COLO668 (cell line): ENCODE measurements at regions not wholly inside any gene's neighbourhood (a gene's known extent, or its start where the extent isn't known, plus 50 kb on each side); places are given as distances from the start of the nearest gene placed in this dataset.
"Not testable (repeated sequence)": the region's sequence is repeated elsewhere in the genome, so short reads cannot be mapped to it uniquely, and the experiment has no call there.

Source experiments
- DNase-seq: peaks from one replicate; lab custom pipeline; 2025; ENCODE audit not compliant: unreplicated experiment; lab: John Stamatoyannopoulos, UW

GRCh38 chr3:144437989-144438388 is 466.4 kb downstream of the DIPK2A start:
- no peak for DNase-seq

DNA sequence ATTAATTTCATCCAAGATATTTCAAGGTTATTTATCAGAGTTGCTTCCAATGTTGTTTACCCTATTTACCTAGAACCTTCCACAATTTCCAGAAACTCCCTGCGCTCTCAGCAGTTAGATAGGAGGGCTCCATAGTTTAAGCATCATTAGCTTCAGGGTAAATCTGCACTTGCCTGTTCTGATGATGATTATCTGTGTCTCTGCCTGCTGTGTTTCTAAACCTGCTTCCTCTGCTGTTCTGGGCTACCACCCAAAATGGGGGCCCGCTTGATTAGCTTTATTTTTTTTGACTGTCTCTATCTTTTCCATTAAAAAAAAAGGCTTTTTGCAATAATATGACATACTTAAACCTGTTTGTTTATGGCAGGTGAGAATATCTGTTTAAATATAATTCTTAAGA is 472.4 kb downstream of the DIPK2A start:
- DNase-seq: no peak

DNA sequence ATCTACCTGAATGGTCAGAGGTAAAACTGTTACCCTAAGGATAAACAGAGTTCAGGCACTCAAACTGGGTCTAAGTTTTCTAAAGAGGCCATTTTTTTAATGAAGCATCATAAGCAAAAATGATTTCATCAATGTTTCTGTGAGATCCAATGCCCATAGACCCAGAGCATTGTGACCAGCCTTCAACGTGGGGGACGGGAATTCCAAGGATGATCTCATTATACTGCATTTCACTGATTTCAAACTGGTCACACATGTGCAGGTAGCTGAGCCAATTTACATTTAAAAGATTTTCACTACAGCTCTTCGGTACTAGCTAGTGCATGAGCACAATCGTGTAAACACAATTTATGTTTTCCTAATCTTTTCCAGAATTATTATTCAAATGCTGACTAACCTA is 472.9 kb downstream of the DIPK2A start:
- DNase-seq: no peak

- DNase-seq: no peak
Measured at GRCh38 chr3:144455841-144456440, 484.3 kb downstream of the DIPK2A start.

DNA sequence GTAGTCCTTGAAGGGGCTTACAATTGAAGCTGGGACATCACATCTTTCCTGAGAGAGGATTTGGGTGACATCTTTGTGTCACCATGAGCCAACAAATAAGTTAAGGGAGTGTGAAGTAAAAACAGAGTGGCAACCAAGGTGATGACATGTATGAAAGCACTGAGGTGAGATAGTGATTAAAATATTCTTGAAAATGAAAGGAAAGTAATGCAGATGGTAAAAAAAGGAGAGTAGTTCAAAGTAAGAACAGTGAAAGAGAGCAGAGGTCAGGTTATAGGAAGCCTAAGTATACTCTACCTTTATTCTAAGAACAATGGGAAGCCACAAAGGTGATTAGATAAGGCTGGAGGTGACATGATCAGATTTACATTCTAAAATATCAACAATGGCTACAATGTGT is 486.1 kb downstream of the DIPK2A start:
- no peak for DNase-seq

- DNase-seq: no peak
Measured at GRCh38 chr3:144458283-144458682, 486.7 kb downstream of the DIPK2A start.

GRCh38 chr3:144462337-144462736 is 490.7 kb downstream of the DIPK2A start:
- DNase-seq: no peak

GRCh38 chr3:144463911-144464310 is 492.3 kb downstream of the DIPK2A start:
- no peak for DNase-seq

GRCh38 chr3:144466114-144466513 is 494.5 kb downstream of the DIPK2A start:
- no peak for DNase-seq

- no peak for DNase-seq
Measured at GRCh38 chr3:144466540-144466939, 494.9 kb downstream of the DIPK2A start.

GRCh38 chr3:144470666-144471065 is 499.0 kb downstream of the DIPK2A start:
- no peak for DNase-seq

DNA sequence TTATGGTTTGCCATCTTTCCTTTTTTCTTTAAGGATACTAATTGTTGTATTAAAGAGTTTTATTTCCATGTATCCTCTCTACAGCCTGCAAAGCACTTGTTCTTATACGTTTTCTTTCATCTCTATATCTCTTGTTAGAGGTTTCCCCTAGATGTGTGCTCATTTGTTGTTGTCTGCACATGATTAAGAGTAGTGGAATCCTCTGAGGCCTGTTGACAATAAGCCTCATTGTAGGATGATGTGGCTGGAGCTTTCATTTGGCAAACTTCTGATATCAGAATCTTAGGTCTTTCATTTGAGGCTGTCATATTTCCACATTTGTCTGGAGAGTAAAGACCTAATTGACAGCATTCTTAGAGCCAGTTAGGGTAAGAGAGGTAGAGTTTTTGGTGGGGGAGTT is 506.0 kb downstream of the DIPK2A start:
- no peak for DNase-seq

DNA sequence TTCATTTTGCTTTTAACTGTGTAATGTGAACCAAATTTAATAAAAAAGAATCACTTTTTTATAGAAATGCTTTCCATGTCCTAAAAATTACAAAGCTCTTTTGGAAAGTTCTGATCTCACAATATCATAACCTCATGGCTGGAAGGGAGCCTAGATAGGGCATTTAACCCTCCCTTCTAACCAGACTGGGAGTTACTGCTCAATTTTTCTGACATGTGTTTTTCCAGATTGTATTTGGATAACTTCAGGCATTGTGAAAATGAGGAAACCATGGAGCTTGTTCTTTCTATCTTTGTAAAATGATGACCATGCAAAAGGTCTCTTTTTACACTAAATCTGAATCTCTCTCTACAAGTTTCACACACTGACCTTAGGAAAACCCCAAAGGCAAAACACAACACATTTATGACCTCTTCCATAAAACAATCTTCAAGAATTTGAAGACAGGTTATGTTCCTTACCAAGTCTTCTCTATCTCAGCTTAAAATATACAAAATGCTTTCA is 508.8 kb downstream of the DIPK2A start:
- DNase-seq: no peak

DNA sequence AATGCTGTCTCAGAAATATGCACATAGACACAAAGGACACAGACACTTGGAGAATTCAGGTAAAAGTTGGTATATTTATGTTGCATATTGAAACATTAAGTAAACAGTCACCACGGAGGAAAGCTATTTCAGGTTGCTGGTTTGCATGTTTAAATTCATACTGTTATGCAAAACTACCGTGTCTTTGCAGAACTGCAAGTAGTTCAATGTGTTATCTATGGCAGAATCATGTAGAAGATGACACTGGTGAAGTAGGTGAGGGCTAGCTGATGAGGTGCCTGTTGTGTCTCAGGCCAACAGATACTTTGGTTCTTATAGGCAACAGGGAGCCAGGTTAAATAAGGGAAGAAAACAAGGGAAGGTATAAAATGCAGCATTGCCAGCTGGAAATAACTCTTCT is 511.3 kb downstream of the DIPK2A start:
- DNase-seq: no peak

- DNase-seq: no peak
Measured at GRCh38 chr3:144487011-144487410, 515.4 kb downstream of the DIPK2A start.

GRCh38 chr3:144488927-144489326 is 517.3 kb downstream of the DIPK2A start:
- DNase-seq: no peak

- DNase-seq: no peak
Measured at GRCh38 chr3:144491333-144491732, 519.7 kb downstream of the DIPK2A start.

DNA sequence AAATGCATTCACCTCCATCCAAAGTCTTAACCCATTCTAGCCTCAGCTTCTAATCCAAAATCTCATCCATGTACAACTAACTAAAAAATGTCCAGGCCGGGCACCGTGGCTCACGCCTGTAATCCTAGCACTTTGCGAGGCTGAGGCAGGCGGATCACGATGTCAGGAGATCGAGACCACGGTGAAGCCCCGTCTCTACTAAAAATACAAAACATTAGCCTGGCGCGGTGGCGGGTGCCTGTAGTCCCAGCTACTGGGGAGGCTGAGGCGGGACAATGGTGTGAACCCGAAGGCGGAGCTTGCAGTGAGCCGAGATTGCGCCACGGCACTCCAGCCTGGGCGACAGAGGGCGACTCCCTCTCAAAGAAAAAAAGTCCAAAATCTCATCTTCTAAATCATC is 523.0 kb downstream of the DIPK2A start:
- DNase-seq: not testable (repeated sequence)

GRCh38 chr3:144496141-144496835 is 524.7 kb downstream of the DIPK2A start:
- DNase-seq: no peak

DNA sequence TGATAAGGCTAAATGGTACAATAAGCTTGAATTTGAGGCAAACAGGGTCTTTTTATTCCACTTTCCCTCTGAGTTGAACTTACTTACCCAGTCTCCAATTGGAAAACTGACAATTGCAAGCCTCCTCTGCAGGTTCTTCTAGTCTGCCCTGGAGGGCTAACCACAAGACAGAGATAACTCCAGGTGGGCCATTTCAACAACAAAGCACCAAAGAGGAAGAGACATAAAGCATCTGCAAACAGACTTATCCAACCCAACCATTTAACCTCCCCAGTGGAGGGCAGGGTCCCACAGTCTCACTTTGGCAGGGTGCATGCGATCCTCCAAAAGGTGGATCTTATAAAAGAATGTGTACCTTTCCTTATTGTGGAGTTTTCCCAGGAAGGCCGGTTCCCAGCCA is 525.8 kb downstream of the DIPK2A start:
- DNase-seq: no peak

DNA sequence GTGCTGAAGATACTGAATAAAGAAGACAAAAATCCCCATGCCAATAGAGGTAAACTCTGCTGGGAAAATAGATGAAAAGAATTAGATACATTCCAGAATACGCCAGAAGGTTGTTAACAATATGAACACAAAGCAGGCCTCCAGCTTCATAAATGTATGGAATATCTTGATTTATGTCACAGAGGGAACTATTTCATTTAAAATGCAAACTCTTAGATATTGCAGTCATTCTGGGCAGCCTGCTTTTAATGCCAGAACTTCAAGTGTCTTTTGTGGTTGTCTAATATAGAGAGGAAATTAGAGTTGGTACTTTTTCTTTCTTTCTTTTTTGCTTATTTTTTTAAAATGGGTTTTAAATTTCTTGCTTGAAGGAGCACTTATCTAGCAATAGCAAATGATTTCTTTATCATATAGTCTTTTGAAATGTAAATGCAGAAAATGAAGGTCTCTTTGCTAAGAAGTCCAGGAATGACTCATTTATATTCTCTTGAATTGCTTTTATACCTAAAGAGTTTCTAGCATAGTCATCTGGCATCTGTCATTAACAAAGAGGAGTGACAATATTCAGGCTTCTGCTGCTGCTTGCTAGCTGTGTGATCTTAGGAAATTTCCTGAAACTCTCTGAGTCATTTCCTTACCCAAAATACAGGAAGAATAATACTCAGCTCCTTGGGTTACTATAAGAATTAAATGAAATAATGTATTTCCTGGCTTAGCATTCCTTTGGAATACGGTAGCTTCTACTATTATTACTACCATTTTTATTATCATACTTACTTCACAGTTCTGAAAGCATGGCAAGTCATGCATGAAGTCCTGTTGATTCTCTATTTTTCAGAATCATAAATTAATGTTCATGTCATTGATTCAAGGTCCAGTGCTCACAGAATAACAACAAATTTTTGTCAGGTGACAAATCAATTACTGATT is 527.6 kb downstream of the DIPK2A start:
- no peak for DNase-seq

DNA sequence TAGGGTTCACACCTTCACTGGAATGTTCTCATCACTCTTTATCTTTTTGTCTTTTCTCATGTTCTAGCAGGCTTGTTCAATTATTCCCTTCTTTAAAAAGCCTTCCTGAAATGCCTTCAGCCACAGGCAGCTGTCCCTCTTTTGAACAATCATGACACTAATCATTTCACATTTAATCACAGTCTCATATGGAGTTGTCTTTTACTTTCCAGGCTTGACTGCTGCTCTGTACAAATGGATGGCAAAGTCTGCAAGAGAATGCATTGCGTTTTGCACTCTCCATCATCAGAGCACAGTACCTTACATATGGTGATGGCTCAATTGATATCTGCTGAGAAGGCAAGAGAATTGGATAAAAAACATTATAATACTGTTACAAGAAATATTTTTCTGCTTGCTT is 529.8 kb downstream of the DIPK2A start:
- no peak for DNase-seq
